ENCODE measurements at regions not wholly inside any gene's neighbourhood (a gene's known extent, or its start where the extent isn't known, plus 50 kb on each side); places are given as distances from the start of the nearest gene placed in this dataset.

DNA sequence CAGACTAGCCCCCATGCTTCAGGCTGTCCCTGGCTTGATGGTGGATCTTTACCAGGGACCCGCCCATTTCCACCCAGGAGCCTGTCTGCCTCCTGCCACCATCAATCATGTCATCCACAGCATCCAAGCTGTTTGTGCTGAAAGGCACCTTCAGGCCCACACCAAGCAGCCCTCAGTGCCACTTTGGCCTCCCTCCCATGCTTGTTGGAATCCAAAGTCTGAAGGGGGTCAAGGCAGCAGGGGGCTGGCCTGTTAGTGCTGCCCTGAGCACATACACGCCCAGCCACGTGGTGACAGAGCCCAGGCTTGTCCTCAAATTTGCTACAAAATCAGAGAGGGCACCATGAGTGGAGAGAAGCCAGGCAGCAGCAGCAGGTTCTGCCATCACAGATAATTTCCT is 1146.8 kb downstream of the FSCB start:
- TF ChIP-seq, protein P1, sequence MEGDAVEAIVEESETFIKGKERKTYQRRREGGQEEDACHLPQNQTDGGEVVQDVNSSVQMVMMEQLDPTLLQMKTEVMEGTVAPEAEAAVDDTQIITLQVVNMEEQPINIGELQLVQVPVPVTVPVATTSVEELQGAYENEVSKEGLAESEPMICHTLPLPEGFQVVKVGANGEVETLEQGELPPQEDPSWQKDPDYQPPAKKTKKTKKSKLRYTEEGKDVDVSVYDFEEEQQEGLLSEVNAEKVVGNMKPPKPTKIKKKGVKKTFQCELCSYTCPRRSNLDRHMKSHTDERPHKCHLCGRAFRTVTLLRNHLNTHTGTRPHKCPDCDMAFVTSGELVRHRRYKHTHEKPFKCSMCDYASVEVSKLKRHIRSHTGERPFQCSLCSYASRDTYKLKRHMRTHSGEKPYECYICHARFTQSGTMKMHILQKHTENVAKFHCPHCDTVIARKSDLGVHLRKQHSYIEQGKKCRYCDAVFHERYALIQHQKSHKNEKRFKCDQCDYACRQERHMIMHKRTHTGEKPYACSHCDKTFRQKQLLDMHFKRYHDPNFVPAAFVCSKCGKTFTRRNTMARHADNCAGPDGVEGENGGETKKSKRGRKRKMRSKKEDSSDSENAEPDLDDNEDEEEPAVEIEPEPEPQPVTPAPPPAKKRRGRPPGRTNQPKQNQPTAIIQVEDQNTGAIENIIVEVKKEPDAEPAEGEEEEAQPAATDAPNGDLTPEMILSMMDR (conservative IDR thresholded peaks at IDR 0.05; ENCODE audit: low read depth, low read length): no peak
- no peak for TF ChIP-seq MXI1 (IDR thresholded peaks at IDR 0.05; ENCODE audit: borderline replicate concordance, low read depth, low read length)
- TF ChIP-seq RFX5 (IDR thresholded peaks at IDR 0.05; ENCODE audit: low read depth, low read length): no peak
- TF ChIP-seq RCOR1 (IDR thresholded peaks at IDR 0.05; ENCODE audit: insufficient replicate concordance, low read length): no peak
- no peak for TF ChIP-seq POLR2A (IDR thresholded peaks at IDR 0.05; ENCODE audit: low read depth, low read length)
- TF ChIP-seq RAD21 (IDR thresholded peaks at IDR 0.05; ENCODE audit: low read length): no peak
- no peak for TF ChIP-seq CEBPB (IDR thresholded peaks at IDR 0.05; ENCODE audit: low read depth, low read length)
- TF ChIP-seq, protein P2, sequence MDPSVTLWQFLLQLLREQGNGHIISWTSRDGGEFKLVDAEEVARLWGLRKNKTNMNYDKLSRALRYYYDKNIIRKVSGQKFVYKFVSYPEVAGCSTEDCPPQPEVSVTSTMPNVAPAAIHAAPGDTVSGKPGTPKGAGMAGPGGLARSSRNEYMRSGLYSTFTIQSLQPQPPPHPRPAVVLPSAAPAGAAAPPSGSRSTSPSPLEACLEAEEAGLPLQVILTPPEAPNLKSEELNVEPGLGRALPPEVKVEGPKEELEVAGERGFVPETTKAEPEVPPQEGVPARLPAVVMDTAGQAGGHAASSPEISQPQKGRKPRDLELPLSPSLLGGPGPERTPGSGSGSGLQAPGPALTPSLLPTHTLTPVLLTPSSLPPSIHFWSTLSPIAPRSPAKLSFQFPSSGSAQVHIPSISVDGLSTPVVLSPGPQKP (IDR thresholded peaks at IDR 0.05; ENCODE audit: borderline replicate concordance, low read depth, low read length): no peak
- TF ChIP-seq BHLHE40 (IDR thresholded peaks at IDR 0.05; ENCODE audit: low read depth, low read length): no peak
- TF ChIP-seq SMC3 (IDR thresholded peaks at IDR 0.05; ENCODE audit: low read depth, low read length): no peak
- TF ChIP-seq MAZ (IDR thresholded peaks at IDR 0.05; ENCODE audit: borderline replicate concordance, low read depth, low read length): no peak
